GM12874 (cell line): ENCODE measurements at regions not wholly inside any gene's neighbourhood (a gene's known extent, or its start where the extent isn't known, plus 50 kb on each side); places are given as distances from the start of the nearest gene placed in this dataset.

Source experiments
- TF ChIP-seq, protein P1 (sequence below): IDR thresholded peaks from 2 replicates; pipeline ENCODE4 v1.5.1; 2011; ENCODE audit warnings: low read depth, mild to moderate bottlenecking, control low read depth, low read length, moderate library complexity; ENCODE audit not compliant: insufficient read depth

DNA sequence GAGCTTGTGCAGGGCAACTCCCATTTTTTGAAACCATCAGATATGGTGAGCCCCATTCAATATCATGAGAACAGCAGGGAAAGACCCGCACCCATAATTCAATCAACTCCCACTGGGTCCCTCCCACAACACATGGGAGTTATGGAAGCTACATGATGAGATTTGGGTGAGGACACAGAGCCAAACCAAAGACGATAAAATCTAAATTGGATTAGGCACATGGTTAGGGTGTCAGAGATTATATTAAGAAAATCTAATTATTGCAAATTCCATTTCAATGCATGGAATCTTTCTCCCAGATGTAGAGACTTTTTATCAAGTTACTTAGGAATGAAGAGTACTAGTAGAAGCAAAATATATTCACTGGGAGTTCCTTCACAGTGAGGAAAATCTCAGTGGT lies 324.9 kb downstream of the JRKL start:
- TF ChIP-seq, protein P1, sequence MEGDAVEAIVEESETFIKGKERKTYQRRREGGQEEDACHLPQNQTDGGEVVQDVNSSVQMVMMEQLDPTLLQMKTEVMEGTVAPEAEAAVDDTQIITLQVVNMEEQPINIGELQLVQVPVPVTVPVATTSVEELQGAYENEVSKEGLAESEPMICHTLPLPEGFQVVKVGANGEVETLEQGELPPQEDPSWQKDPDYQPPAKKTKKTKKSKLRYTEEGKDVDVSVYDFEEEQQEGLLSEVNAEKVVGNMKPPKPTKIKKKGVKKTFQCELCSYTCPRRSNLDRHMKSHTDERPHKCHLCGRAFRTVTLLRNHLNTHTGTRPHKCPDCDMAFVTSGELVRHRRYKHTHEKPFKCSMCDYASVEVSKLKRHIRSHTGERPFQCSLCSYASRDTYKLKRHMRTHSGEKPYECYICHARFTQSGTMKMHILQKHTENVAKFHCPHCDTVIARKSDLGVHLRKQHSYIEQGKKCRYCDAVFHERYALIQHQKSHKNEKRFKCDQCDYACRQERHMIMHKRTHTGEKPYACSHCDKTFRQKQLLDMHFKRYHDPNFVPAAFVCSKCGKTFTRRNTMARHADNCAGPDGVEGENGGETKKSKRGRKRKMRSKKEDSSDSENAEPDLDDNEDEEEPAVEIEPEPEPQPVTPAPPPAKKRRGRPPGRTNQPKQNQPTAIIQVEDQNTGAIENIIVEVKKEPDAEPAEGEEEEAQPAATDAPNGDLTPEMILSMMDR: no peak

DNA sequence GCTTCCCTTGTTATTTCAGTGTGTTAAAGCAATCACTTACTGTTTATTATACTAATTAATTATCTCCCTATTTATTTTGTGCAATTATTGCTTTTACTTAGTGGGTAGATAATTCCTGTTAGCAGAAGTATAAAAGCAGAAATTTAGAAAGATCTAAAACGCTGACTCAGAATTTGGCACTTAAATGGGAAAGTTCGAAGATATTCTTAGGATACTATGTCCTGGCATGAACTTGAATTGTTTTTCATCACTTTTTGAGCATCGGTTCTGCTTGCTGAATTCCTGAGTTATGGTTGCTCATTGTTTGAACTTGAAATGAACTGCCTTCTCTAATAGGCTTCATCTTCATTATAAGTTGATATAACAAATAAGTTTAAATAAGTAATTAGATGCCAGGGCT lies 325.4 kb downstream of the JRKL start:
- TF ChIP-seq, protein P1: no peak

DNA sequence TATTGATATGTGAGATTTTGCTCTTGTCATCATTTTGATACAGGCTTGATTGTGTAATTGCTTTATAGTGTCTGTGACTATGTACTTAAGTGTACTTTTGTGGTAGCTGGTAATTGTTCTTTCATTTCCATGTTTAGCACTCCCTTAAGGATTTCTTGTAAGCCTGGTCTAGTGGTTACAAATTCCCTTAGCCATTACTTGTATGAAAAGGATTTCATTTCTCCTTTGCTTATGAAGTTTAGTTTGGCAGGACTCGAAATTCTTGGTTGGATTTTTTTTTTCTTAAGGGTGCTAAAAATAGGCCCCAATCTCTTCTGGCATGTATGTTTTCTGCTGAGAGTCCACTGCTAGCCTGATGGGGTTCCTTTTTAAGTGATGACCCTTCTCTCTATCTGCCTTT lies 346.8 kb downstream of the JRKL start:
- TF ChIP-seq, protein P1: no peak

DNA sequence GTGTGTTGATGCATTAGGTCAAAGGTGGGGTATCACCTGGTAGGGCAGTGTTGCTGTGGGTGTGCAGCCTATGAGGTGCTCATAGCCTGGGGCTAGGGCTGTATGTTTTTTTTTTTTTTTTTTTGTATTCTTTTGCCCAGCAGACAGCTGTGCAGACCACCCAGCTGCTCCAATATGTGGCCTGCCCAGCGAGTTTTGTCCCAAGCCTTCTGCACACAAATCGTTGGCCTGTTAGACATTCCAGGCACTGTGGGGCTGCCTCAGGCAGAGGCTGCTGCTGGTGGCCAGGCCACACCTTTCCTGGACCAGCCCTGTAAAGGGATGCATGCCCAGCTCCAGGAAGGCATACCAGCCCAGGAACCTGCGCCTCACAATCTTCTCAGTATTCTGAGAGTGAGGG lies 348.5 kb downstream of the JRKL start:
- TF ChIP-seq, protein P1: no peak

DNA sequence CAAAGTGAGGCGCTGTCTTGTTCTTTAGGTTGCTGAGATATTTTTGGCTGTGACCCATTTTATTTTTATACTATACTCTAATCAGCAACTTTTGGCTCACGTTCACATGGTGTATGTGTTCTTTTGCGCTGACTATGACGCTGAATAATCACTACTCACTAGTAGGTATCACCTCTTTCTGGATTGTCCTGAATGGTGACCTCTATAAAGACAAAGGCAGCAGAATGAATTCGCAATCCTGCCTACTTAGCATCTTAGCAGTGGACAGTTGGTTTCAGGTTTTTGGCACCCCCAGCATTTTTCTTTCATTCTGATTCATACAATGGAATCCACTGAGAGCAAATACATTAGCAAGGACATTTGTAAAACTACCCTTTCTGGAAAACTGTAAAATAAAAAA lies 351.3 kb downstream of the JRKL start:
- TF ChIP-seq, protein P1: no peak

DNA sequence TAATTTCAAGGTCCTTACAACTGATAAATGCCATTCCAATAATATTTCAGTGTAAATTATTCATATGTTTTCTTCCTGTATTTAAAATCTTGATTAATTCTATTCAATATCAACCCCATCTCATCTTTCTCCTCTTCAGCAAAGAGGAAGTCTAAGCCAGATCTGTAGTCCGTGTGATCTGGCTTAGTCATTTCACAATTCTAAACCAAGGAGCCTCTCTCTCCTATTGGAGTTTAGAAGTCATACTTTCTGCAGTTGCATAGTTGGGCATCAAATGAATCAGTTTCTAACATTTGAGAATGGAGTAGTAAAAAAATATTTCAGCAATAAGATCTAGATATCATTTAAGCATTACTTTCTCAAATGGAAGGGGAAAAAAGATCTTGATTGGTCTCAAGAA lies 354.9 kb downstream of the JRKL start:
- TF ChIP-seq, protein P1: no peak

DNA sequence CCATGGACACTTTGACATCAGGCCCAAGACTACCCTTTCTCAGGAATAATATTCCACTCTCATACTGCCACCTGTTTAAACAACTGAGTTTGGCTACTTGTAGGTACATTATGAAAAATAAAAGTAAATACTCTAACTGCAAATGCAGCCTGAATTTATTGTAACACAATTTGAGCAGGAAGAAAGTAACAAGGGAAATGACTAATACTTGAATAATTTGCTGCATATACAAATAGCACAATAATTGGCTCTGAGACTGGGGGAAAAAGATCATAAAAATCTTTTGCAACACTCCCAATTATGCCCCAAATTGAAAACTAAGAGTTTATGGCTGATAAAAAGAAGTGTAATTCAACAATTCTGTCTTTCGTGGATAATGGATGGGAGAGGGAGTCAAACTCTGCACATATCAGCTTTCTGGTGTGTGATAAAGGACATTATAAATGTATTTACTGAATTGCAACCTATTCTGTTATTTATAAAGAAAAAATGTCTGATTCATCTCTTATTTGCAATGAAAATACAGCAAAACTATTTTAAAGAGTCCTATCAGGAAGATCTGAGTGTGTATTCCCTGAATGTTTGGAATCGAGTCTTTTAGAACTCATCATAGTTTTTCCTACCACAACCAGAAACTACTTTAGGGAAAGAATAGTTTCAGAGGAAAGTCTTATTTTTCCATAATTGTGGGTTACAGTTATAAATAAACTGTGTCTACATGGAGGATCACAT lies 359.0 kb downstream of the JRKL start:
- TF ChIP-seq, protein P1: no peak
